ENCODE measurements at regions not wholly inside any gene's neighbourhood (a gene's known extent, or its start where the extent isn't known, plus 50 kb on each side); places are given as distances from the start of the nearest gene placed in this dataset.

DNA sequence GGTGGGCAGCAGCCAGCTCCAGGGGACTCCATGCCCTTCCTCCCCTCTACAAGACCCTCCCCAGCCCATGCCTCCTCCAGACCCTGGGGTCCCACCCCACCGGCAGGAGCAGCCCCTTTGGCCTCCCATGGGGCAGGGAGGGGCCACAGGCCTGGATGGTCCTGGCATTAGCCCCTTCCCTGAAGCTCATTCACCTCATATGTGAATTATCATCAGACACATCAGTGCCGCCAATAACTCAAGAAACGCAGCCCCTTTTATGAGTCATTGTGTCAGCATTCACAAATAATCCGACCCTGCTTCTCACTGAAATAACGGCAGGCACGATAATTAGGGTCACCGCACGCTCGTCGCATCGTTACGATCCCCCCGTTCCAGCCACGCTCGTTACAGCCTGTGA lies 124.2 kb downstream of the BRD1 start:
- no peak for TF ChIP-seq CTCF (IDR thresholded peaks at IDR 0.05; ENCODE audit: insufficient read depth, low read length, poor library complexity, severe bottlenecking)
- TF ChIP-seq EZH2phosphoT487 (conservative IDR thresholded peaks at IDR 0.05; ENCODE audit: low read length): no peak
